Liver (tissue), 8 donors: ENCODE measurements at regions not wholly inside any gene's neighbourhood (a gene's known extent, or its start where the extent isn't known, plus 50 kb on each side); places are given as distances from the start of the nearest gene placed in this dataset.

Experiments used
- DNase-seq: peaks from one replicate; pipeline ENCODE4 v3.0.0-alpha.2; 2017; ENCODE audit warnings: low spot score
- H3K27ac ChIP-seq, 2 donors: one replicate each; pipeline ENCODE4 v1.7.0; 2013; ENCODE audit warnings: inconsistent platforms in 2 of 2, low read length in 2 of 2, control low read depth in 1 of 2, low read depth in 1 of 2, mild to moderate bottlenecking in 1 of 2
- H3K27me3 ChIP-seq, 4 donors: one replicate each; pipeline versions ENCODE4 v1.6.1 to v1.7.0; 2013; ENCODE audit warnings: low read length in 3 of 4, inconsistent platforms in 1 of 4, mild to moderate bottlenecking in 1 of 4, moderate library complexity in 1 of 4; ENCODE audit not compliant: control insufficient read depth in 4 of 4, insufficient read depth in 4 of 4
- H3K36me3 ChIP-seq, 4 donors: one replicate each; pipeline versions ENCODE4 v1.6.1 to v1.7.0; 2013; ENCODE audit warnings: low read length in 3 of 4, mild to moderate bottlenecking in 3 of 4, low read depth in 1 of 4, moderate library complexity in 1 of 4; ENCODE audit not compliant: control insufficient read depth in 4 of 4, insufficient read depth in 3 of 4
- H3K4me1 ChIP-seq, 4 donors: one replicate each; pipeline versions ENCODE4 v1.6.1 to v1.7.0; 2013; ENCODE audit warnings: low read length in 3 of 4, mild to moderate bottlenecking in 3 of 4, moderate library complexity in 1 of 4; ENCODE audit not compliant: control insufficient read depth in 4 of 4, insufficient read depth in 4 of 4
- H3K4me3 ChIP-seq, 3 donors: one replicate each; pipeline versions ENCODE4 v1.6.1 to v1.7.0; 2013; ENCODE audit warnings: low read length in 3 of 3, control low read depth in 1 of 3, low read depth in 1 of 3, mild to moderate bottlenecking in 1 of 3
- H3K9ac ChIP-seq, 2 donors: one replicate each; pipeline ENCODE4 v1.7.0; 2013; ENCODE audit warnings: low read length in 2 of 2, mild to moderate bottlenecking in 2 of 2, moderate library complexity in 2 of 2, control low read depth in 1 of 2, low read depth in 1 of 2
- H3K9me3 ChIP-seq, 4 donors: one replicate each; pipeline versions ENCODE4 v1.6.1 to v1.7.0; 2013; ENCODE audit warnings: low read length in 3 of 4; ENCODE audit not compliant: control insufficient read depth in 4 of 4
- ATF3 ChIP-seq: IDR thresholded peaks from 2 replicates; pipeline ENCODE4 v1.6.1; 2016; ENCODE audit warnings: antibody characterized with exemption
- CTCF ChIP-seq: fragments of 150-350 bp; IDR thresholded peaks from 2 replicates; pipeline ENCODE4 v1.5.1; 2017; ENCODE audit warnings: improper control_type of control experiment, low read depth, low read length; ENCODE audit not compliant: missing input control
- EGR1 ChIP-seq, 2 donors: IDR thresholded peaks; 2 replicates each; pipeline ENCODE4 v1.6.1; 2016 to 2018; ENCODE audit warnings: antibody characterized with exemption in 2 of 2, low read depth in 2 of 2
- FOXA1 ChIP-seq: IDR thresholded peaks from 2 replicates; pipeline ENCODE4 v1.6.1; 2016; ENCODE audit warnings: antibody characterized with exemption
- FOXA2 ChIP-seq: IDR thresholded peaks from 2 replicates; pipeline ENCODE4 v1.6.1; 2016; ENCODE audit warnings: antibody characterized with exemption
- GABPA ChIP-seq, 2 donors: IDR thresholded peaks in 1 of 2; conservative IDR thresholded peaks in 1 of 2; 2 replicates each; pipeline ENCODE4 v1.6.1; 2016; ENCODE audit warnings: antibody characterized with exemption in 2 of 2, mild to moderate bottlenecking in 1 of 2, moderate library complexity in 1 of 2
- HNF4A ChIP-seq, 2 donors: conservative IDR thresholded peaks; 2 replicates each; pipeline ENCODE4 v1.6.1; 2016; ENCODE audit warnings: antibody characterized with exemption in 2 of 2, mild to moderate bottlenecking in 2 of 2
- JUND ChIP-seq, 2 donors: IDR thresholded peaks; 2 replicates each; pipeline ENCODE4 v1.6.1; 2016; ENCODE audit warnings: antibody characterized with exemption in 2 of 2
- MAX ChIP-seq: IDR thresholded peaks from 2 replicates; pipeline ENCODE4 v1.6.1; 2016; ENCODE audit warnings: antibody characterized with exemption
- NR2F2 ChIP-seq: IDR thresholded peaks from 2 replicates; pipeline ENCODE4 v1.6.1; 2016; ENCODE audit warnings: antibody characterized with exemption
- RAD21 ChIP-seq, 2 donors: IDR thresholded peaks; 2 replicates each; pipeline ENCODE4 v1.6.1; 2016; ENCODE audit warnings: antibody characterized with exemption in 2 of 2, mild to moderate bottlenecking in 2 of 2
- REST ChIP-seq: IDR thresholded peaks from 2 replicates; pipeline ENCODE4 v1.6.1; 2016; ENCODE audit warnings: antibody characterized with exemption, mild to moderate bottlenecking
- RXRA ChIP-seq, 2 donors: IDR thresholded peaks; 2 replicates each; pipeline ENCODE4 v1.6.1; 2017 to 2018; ENCODE audit warnings: antibody characterized with exemption in 2 of 2, mild to moderate bottlenecking in 1 of 2
- SP1 ChIP-seq: IDR thresholded peaks from 2 replicates; pipeline ENCODE4 v1.6.1; 2018; ENCODE audit warnings: antibody characterized with exemption, mild to moderate bottlenecking
- TAF1 ChIP-seq: conservative IDR thresholded peaks from 2 replicates; pipeline ENCODE4 v1.6.1; 2016; ENCODE audit warnings: antibody characterized with exemption, mild to moderate bottlenecking
- YY1 ChIP-seq: IDR thresholded peaks from 2 replicates; pipeline ENCODE4 v1.6.1; 2016; ENCODE audit warnings: antibody characterized with exemption, mild to moderate bottlenecking
- ZBTB33 ChIP-seq: IDR thresholded peaks from 2 replicates; pipeline ENCODE4 v1.6.1; 2016; ENCODE audit warnings: antibody characterized with exemption
- WGBS: extraction: QIAGEN DNeasy Blood & Tissue Kit; methylation state at CpG from one replicate; pipeline ENCODE4 v1.1.7; 2013; 5-methylcytosine and 5-hydroxymethylcytosine counted together
- donor health status: healthy.
- donor health status: healthy.
- donor health status: healthy.
- donor health status: healthy.
- donor health status: healthy.

GRCh38 chr22:47588578-47588960 lies 826.1 kb downstream of the TBC1D22A start (continued):
- TF ChIP-seq GABPA (IDR thresholded peaks at IDR 0.05 in 1 of 2, conservative IDR thresholded peaks at IDR 0.05 in 1 of 2) (no peak), NR2F2 (no peak), ATF3 (no peak), JUND (IDR thresholded peaks at IDR 0.05) (no peak), EGR1 (IDR thresholded peaks at IDR 0.05; ENCODE audit: low read depth in 2 of 2) (no peak)

GRCh38 chr22:47587861-47588577 lies 825.6 kb downstream of the TBC1D22A start:
- H3K27ac ChIP-seq = no peak overlapping the region
- H3K9ac ChIP-seq = no peak overlapping the region
- no peak overlapping the region for H3K4me3 ChIP-seq
- no peak for DNase-seq
- H3K27me3 ChIP-seq = no peaks in the 10 kb centered on the region
- no peaks in the 10 kb centered on the region for H3K4me1 ChIP-seq
- H3K36me3 ChIP-seq = no peaks in the 10 kb centered on the region
- TF ChIP-seq EGR1 (IDR thresholded peaks at IDR 0.05; ENCODE audit: low read depth in 2 of 2) = no peak
- TF ChIP-seq FOXA2 = no peak
- TF ChIP-seq ZBTB33 = no peak
- TF ChIP-seq YY1 = no peak
- TF ChIP-seq RXRA (IDR thresholded peaks at IDR 0.05) = no peak
- no peak for TF ChIP-seq TAF1
- no peak for TF ChIP-seq RAD21 (IDR thresholded peaks at IDR 0.05)
- no peak for TF ChIP-seq ATF3
- no peak for TF ChIP-seq CTCF
- TF ChIP-seq MAX = no peak
- no peak for TF ChIP-seq JUND (IDR thresholded peaks at IDR 0.05)
- 74% methylated on average over 9 of the region's 9 CpGs for WGBS
- no peaks in the 10 kb centered on the region for H3K9me3 ChIP-seq

GRCh38 chr22:47587361-47587760 lies 824.9 kb downstream of the TBC1D22A start:
- Histone ChIP-seq H3K9ac (no peak overlapping the region), H3K4me1 (no peaks in the 10 kb centered on the region), H3K4me3 (no peak overlapping the region), H3K36me3 (no peaks in the 10 kb centered on the region), H3K27me3 (no peaks in the 10 kb centered on the region), H3K9me3 (no peaks in the 10 kb centered on the region), H3K27ac (no peak overlapping the region)
- TF ChIP-seq NR2F2 (no peak), SP1 (no peak), TAF1 (no peak), GABPA (IDR thresholded peaks at IDR 0.05 in 1 of 2, conservative IDR thresholded peaks at IDR 0.05 in 1 of 2) (no peak), RAD21 (IDR thresholded peaks at IDR 0.05) (no peak), EGR1 (IDR thresholded peaks at IDR 0.05; ENCODE audit: low read depth in 2 of 2) (no peak), FOXA1 (no peak), REST (no peak), CTCF (no peak), ATF3 (no peak), YY1 (no peak), JUND (IDR thresholded peaks at IDR 0.05) (no peak), HNF4A (conservative IDR thresholded peaks at IDR 0.05) (no peak)
- 78% methylated on average over 7 of the region's 7 CpGs for WGBS
- DNase-seq = no peak
